ENCODE measurements at regions not wholly inside any gene's neighbourhood (a gene's known extent, or its start where the extent isn't known, plus 50 kb on each side); places are given as distances from the start of the nearest gene placed in this dataset.
A peak's percentile ranks its signal among the peaks of the same experiment; 100 is the strongest.

DNA sequence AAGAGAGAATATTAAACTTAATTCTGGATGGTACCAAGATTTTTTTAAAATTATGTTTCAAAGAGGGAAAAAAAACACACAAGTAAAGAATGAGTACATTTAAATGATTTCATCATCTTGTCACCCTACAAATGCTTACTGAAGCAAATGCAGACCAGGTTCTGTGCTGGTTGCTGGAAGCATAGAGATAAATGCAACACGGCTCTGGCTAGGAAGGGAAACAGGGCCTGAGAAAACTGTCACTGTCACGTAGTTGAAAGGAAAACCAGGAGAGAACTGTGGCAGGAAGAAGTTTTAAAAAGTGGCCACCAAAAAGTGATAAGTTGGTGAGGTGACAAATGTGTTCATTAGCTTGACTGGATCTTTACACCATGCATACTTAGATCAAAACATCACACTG is 336.9 kb upstream of the NFIA start:
- Histone ChIP-seq H3K27ac (peak overlapping the region in 1 of 12 donors; percentile 32), H3K4me3 (no peak overlapping the region), H3K4me1 (peaks cover 0 to 23% (median 1%) of the 10 kb centered on the region in 12 donors), H3K9me3 (peaks cover 0 to 6% (median 0%) of the 10 kb centered on the region in 12 donors), H3K27me3 (no peaks in the 10 kb centered on the region), H3K36me3 (no peaks in the 10 kb centered on the region)
- 38 to 57% (median 55%) methylated on average over 2 of the region's 2 CpGs for WGBS, 4 donors
- DNase-seq (no peak), ATAC-seq (no peak)
- intact Hi-C loops (cut with DNase I), result no loop called here
- TF ChIP-seq POLR2A (IDR thresholded peaks at IDR 0.05), result no peak
- TF ChIP-seq, protein P1, sequence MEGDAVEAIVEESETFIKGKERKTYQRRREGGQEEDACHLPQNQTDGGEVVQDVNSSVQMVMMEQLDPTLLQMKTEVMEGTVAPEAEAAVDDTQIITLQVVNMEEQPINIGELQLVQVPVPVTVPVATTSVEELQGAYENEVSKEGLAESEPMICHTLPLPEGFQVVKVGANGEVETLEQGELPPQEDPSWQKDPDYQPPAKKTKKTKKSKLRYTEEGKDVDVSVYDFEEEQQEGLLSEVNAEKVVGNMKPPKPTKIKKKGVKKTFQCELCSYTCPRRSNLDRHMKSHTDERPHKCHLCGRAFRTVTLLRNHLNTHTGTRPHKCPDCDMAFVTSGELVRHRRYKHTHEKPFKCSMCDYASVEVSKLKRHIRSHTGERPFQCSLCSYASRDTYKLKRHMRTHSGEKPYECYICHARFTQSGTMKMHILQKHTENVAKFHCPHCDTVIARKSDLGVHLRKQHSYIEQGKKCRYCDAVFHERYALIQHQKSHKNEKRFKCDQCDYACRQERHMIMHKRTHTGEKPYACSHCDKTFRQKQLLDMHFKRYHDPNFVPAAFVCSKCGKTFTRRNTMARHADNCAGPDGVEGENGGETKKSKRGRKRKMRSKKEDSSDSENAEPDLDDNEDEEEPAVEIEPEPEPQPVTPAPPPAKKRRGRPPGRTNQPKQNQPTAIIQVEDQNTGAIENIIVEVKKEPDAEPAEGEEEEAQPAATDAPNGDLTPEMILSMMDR (IDR thresholded peaks at IDR 0.05), result no peak

DNA sequence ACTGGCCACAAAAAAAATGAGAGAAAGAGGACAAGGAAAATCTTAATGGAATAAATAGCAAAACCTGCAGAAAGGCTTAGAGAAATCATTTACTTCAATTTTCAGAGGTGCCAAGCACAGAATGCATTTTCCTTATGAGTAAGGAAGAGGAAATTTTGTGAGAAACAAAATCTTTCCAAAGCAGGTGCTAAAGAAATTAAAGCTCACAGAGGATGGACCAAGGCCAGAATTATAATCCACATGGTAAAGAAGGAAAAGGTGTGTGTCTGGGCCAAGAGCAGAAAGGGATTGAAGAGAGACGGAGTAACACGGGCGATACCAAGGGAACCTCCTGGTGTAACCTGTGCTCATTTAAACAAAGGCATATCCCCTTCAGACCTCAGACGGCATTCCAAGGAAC is 340.0 kb upstream of the NFIA start:
- Histone ChIP-seq H3K9me3 (no peaks in the 10 kb centered on the region), H3K27ac (no peak overlapping the region), H3K4me3 (no peak overlapping the region), H3K36me3 (no peaks in the 10 kb centered on the region), H3K27me3 (no peaks in the 10 kb centered on the region), H3K4me1 (peaks cover 0 to 23% (median 1%) of the 10 kb centered on the region in 12 donors)
- 67 to 87% (median 75%) methylated on average over 4 of the region's 4 CpGs for WGBS, 4 donors
- DNase-seq (no peak), ATAC-seq (peak in 1 of 4 donors; percentile 34)
- intact Hi-C loops (cut with DNase I), result no loop called here
- no peak for TF ChIP-seq POLR2A (IDR thresholded peaks at IDR 0.05)
- TF ChIP-seq, protein P1 (IDR thresholded peaks at IDR 0.05), result no peak

DNA sequence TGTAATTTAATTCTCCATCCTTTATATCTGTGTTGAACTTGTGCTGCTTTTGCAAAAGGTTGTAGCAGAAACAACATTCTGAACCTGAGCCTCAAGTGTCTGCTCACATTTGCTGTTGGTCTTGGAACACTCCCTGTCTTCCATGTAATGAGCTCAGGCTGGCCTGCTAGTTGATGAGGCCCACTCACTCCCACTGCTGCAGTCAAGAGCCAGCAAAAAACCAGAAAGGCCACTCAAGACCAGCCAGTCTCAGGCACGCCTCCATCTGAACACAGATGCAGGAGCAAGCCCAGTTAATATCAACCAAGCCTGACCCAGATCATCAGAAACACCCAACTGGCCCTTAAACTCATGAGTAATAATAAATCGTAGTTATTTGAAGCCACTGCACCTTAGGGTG is 342.2 kb upstream of the NFIA start:
- Histone ChIP-seq H3K27ac (no peak overlapping the region), H3K9me3 (no peaks in the 10 kb centered on the region), H3K27me3 (no peaks in the 10 kb centered on the region), H3K4me1 (peaks cover 0 to 3% (median 0%) of the 10 kb centered on the region in 12 donors), H3K4me3 (no peak overlapping the region), H3K36me3 (no peaks in the 10 kb centered on the region)
- WGBS, 4 donors, result 81 to 92% (median 85%) methylated on average over 2 of the region's 2 CpGs
- intact Hi-C loops (cut with DNase I), result no loop called here
- no peak for TF ChIP-seq POLR2A (IDR thresholded peaks at IDR 0.05)
- TF ChIP-seq, protein P1 (IDR thresholded peaks at IDR 0.05), result no peak
- DNase-seq (peak in 1 of 5 donors; percentile 25), ATAC-seq (peak in 2 of 4 donors; percentile 50 to 60)

DNA sequence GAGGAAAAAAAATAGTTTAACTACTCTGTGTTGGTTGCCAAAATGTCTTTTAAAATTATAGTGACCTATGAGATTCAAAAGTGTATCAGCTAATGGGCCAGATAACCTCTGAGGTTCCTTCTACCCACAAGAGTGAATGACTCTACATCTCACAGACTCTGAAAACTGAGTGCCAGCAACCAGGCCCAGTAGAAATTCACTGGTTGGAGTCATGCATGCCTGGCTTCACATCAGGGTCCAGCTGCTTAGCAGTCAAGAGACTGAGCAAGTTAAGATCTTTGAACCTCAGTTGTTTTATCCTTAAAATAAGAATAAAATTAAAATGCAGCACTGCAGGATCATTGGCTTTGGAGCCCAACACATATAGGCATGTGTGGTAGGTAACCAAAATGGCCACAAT is 342.6 kb upstream of the NFIA start:
- ATAC-seq (no peak), DNase-seq (peak in 1 of 5 donors; percentile 21)
- H3K4me1 ChIP-seq, result peaks cover 0 to 3% (median 0%) of the 10 kb centered on the region in 12 donors
- no peaks in the 10 kb centered on the region for H3K36me3 ChIP-seq
- no peaks in the 10 kb centered on the region for H3K9me3 ChIP-seq
- intact Hi-C loops (cut with DNase I), result loop anchor here in 1 of 10 donors (10.0 kb wide), 1 partner anchor 95 kb away; no protein-coding TSS in a partner anchor
- H3K27me3 ChIP-seq, result no peaks in the 10 kb centered on the region
- TF ChIP-seq, protein P1 (IDR thresholded peaks at IDR 0.05), result no peak
- TF ChIP-seq POLR2A (IDR thresholded peaks at IDR 0.05), result no peak
- no peak overlapping the region for H3K27ac ChIP-seq
- H3K4me3 ChIP-seq, result no peak overlapping the region
